Thyroid gland (tissue), 4 donors: ENCODE measurements at regions not wholly inside any gene's neighbourhood (a gene's known extent, or its start where the extent isn't known, plus 50 kb on each side); places are given as distances from the start of the nearest gene placed in this dataset.

Experiments
- CTCF ChIP-seq, 6 experiments: fragments of 200-600 bp in 3 of 6; fragments of 450-650 bp in 3 of 6; sonication (generic) in 3 of 6; IDR thresholded peaks; one replicate each; pipeline ENCODE4 v1.5.1; 2016 to 2019; ENCODE audit warnings: antibody characterized with exemption in 6 of 6, mild to moderate bottlenecking in 2 of 6, inconsistent platforms in 1 of 6, moderate library complexity in 1 of 6
- POLR2A ChIP-seq, 2 donors: fragments of 450-650 bp; IDR thresholded peaks; one replicate each; pipeline ENCODE4 v1.6.1; 2017; ENCODE audit warnings: antibody characterized with exemption in 2 of 2, mild to moderate bottlenecking in 2 of 2, moderate library complexity in 1 of 2

DNA sequence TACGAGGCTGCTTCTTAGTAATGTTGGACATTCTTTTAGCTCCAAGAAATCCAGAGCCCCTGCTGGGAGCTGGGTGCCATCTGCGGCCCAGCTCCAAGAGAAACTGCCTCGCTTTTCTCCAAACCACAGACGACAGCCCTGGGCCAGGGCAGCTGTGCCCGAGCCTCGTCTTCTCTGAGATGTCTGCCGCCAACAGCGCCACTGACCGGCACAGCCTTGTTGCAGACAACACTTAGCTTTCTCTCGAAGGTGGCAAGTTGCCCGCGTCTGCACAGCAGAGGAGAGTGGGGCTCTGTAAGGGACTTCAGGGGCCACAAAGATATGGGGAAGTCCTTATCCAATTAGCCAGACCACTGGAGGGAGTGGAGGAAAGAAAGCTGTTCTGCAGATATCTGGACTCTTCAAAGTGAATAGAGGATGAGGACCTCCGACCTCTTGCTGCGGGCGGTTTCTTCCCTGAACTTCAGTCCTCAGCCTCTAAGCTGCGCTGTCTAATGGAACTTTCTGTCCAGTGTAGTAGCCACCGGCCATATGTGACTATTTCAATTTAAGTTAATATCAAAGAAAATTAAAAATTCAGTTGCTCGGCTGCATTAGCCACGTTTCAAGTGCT lies 63.9 kb upstream of the DISP3 start:
- TF ChIP-seq CTCF (IDR thresholded peaks at IDR 0.05) (no peak), POLR2A (IDR thresholded peaks at IDR 0.05) (no peak)
